H1 (cell line): ENCODE measurements at regions not wholly inside any gene's neighbourhood (a gene's known extent, or its start where the extent isn't known, plus 50 kb on each side); places are given as distances from the start of the nearest gene placed in this dataset.

Experiments
- CTCF ChIP-seq, 3 experiments: IDR thresholded peaks; 1 replicate in 2 of 3; 2 replicates in 1 of 3; pipeline versions ENCODE4 v1.5.1 to v1.6.1; 2011; ENCODE audit warnings: low read length in 3 of 3, mild to moderate bottlenecking in 3 of 3, inconsistent platforms in 2 of 3, low read depth in 1 of 3, moderate library complexity in 1 of 3; ENCODE audit not compliant: insufficient read depth in 1 of 3; ENCODE audit errors: control extremely low read depth in 1 of 3

GRCh38 chr10:128210215-128211063 lies 84.2 kb upstream of the MKI67 start (continued):
- peak; percentile 68 to 79 (median 70) for TF ChIP-seq CTCF (IDR thresholded peaks at IDR 0.05; ENCODE audit: control extremely low read depth in 1 of 3, insufficient read depth in 1 of 3, low read depth in 1 of 3, low read length in 3 of 3)
